ENCODE measurements at regions not wholly inside any gene's neighbourhood (a gene's known extent, or its start where the extent isn't known, plus 50 kb on each side); places are given as distances from the start of the nearest gene placed in this dataset.

DNA sequence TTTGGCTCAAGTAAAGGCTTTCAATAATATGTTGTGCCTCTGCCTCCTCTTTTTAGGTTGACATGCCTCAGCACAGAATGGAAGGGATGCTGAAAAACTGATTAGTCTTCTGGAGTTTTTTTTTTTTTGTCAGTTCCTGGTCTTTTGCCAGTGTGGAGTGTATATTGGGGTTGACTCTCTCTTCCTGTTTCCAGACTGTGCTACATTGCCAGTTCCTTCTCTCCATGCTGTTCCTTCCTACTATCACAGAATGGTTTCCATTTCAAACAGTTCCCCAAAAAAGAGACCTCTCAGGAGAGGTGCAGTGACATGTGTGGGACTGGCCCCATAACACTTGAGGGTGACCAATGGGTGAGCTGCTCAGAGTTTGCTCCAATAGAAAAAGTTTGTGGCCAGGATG, 101.7 kb upstream of the ETV3 start:
- no peak for TF ChIP-seq POLR2A (IDR thresholded peaks at IDR 0.05)
- TF ChIP-seq, protein P1, sequence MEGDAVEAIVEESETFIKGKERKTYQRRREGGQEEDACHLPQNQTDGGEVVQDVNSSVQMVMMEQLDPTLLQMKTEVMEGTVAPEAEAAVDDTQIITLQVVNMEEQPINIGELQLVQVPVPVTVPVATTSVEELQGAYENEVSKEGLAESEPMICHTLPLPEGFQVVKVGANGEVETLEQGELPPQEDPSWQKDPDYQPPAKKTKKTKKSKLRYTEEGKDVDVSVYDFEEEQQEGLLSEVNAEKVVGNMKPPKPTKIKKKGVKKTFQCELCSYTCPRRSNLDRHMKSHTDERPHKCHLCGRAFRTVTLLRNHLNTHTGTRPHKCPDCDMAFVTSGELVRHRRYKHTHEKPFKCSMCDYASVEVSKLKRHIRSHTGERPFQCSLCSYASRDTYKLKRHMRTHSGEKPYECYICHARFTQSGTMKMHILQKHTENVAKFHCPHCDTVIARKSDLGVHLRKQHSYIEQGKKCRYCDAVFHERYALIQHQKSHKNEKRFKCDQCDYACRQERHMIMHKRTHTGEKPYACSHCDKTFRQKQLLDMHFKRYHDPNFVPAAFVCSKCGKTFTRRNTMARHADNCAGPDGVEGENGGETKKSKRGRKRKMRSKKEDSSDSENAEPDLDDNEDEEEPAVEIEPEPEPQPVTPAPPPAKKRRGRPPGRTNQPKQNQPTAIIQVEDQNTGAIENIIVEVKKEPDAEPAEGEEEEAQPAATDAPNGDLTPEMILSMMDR (IDR thresholded peaks at IDR 0.05) = no peak

Measured in testis (tissue), 2 donors.